HUDEP-2 (cell line): ENCODE measurements at regions not wholly inside any gene's neighbourhood (a gene's known extent, or its start where the extent isn't known, plus 50 kb on each side); places are given as distances from the start of the nearest gene placed in this dataset.

ENCODE experiments used
- DNase-seq, 76 experiments: peaks; one replicate each; lab custom pipeline; 2025; ENCODE audit not compliant: unreplicated experiment in 76 of 76; lab: John Stamatoyannopoulos, UW

DNA sequence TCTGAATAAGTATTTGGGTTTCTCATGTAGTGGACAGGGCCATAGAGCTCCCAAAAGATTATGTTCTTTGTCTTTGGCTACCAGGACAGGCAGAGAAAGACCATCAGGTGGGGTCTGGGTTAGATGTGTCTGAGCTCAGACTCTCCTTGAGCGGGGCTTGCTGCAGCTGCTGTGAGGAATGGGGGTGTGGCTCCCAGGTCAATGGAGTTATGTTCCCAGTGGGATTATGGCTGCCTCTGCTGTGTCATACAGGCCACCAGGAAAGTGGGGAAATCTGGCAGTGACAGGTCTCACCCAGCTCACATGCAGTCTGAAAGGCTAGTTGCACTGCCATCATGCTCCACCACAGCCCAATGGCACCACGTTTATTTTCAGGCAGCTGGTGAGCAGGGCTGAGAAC, 97.0 kb upstream of the FERD3L start:
- no peak for DNase-seq

- DNase-seq: no peak
Observed at GRCh38 chr7:19239951-19240350, 94.7 kb upstream of the FERD3L start.

DNA sequence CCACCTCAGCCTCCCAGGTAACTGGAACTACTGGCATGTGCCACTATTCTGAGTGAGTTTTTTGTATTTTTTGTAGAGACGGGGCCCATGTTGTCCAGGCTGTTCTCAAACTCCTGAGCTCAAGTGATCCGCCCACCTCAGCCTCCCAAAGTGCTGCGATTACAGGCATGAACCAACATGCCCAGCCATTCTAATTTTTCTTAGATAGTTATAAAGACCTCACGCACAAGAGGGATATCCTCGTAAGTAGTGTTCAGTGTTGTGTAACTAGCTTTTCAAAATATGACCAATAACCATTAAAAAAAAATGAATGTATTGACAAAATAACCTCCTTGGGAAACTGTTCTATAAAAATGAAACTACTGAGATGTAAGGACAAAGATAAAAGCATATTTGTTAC, 90.5 kb upstream of the FERD3L start:
- DNase-seq: no peak

GRCh38 chr7:19224951-19225350, 79.7 kb upstream of the FERD3L start:
- DNase-seq: no peak

GRCh38 chr7:19215412-19215811, 70.2 kb upstream of the FERD3L start:
- DNase-seq: no peak

GRCh38 chr7:19213746-19214145, 68.5 kb upstream of the FERD3L start:
- DNase-seq: no peak

GRCh38 chr7:19210893-19211413, 65.7 kb upstream of the FERD3L start:
- no peak for DNase-seq

- DNase-seq: no peak
Observed at GRCh38 chr7:19209166-19209696, 64.0 kb upstream of the FERD3L start.

DNA sequence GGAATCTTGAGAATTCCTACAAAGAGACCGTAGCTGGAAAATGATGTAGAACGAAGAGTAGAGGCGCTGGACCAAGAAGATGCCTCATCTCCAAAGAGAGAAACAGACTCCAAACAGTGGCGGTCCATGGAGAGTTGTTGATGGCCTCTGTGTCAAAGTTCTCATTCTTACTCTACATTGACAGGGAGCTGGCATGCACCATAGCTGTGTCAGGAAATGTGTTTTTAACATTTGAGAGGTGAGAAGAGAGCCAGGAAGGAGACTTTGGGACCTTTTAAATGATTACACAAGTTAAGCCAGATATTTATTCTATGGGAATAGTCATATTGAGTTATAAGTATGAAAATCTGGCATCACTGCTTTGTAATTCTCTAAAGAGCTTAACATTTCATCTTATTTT, 61.5 kb upstream of the FERD3L start:
- no peak for DNase-seq

DNA sequence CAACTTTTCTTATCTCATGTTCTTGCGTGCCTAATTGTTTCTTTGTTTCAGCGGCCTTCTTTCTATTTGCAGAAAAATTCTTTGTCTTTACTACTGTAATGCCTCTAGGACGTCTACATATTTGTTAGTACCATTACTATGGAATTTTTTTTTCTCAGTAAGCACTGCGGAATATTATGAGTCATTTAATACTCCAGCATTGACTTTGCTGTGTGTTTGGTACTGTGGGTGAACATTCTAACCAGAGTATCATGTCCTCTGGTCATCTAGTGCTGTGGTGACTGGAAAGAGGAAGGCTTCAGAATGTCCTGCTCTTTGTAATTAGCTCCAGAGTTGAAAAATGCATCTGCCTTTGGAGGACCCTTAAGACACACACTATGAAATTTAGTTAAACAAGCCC, 58.5 kb upstream of the FERD3L start:
- no peak for DNase-seq

GRCh38 chr7:19202599-19202998, 57.4 kb upstream of the FERD3L start:
- DNase-seq: no peak
